ENCODE measurements at regions not wholly inside any gene's neighbourhood (a gene's known extent, or its start where the extent isn't known, plus 50 kb on each side); places are given as distances from the start of the nearest gene placed in this dataset.
"Not testable (repeated sequence)": the region's sequence is repeated elsewhere in the genome, so short reads cannot be mapped to it uniquely, and the experiment has no call there.

DNA sequence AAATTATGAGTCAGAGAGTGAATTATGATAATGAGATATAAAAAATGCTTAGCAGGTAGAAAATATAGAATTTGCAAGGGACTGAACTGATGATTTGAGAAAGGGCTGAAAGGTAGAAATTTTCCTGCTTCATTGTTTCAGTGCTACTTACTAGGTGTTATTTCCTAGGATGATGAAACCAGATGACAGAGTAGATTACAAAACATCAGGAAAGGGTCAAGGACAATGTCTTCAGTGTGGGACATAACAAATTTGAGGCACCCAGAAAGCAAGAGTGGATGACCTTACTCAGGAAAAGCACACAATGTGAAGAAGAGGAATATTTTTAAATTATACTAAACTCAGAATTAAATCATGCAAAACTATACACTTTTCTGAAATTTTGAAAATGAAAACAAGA is 102.1 kb downstream of the SHCBP1 start:
- DNase-seq (ENCODE audit: low read depth): no peak

DNA sequence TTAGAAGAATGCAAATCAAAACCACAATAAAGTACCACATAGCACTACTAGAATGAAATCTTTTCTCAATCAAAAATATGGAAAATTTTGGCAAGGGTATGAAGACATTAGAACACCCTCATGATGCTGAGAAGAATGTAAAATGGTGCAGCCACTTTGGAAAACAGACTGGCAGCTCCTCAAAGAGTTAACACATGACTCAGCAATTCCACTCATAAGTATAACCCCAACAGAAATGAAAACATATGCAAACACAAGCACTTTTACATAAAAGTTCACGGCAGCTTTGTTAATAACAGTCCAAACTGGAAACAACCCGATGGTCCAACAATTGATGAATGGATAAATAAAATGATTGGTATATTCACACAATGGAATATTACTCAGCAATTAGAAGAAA is 124.5 kb downstream of the SHCBP1 start:
- no peak for DNase-seq (ENCODE audit: low read depth)

GRCh38 chr16:46482895-46483294 is 138.3 kb downstream of the SHCBP1 start:
- DNase-seq (ENCODE audit: low read depth): no peak

DNA sequence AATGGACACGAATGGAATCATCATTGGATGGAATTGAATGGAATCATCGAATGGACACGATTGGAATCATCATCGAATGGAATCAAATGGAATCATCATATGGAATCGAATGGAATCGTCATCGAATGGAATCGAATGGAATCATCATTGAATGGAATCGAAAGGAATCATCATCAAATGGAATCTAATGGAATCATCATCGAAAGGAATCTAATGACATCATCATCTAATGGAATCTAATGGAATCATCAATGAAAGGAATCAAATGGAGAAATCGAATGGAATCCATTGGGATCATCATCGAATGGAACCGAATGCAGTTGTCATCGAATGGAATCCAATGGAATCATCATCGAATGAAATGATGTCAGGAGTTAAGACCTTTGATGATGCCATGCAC is 154.9 kb downstream of the SHCBP1 start:
- DNase-seq (ENCODE audit: low read depth): no peak

DNA sequence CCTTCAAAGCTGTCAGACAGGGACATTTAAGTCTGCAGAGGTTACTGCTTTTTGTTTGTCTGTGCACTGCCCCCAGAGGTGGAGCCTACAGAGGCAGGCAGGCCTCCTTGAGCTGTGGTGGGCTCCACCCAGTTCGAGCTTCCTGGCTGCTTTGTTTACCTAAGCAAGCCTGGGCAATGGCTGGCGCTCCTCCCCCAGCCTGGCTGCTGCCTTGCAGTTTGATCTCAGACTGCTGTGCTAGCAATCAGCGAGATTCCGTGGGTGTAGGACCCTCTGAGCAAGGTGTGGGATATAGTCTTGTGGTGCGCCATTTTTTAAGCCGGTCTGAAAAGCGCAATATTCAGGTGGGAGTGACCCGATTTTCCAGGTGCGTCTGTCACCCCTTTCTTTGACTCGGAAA is 166.4 kb downstream of the SHCBP1 start:
- DNase-seq (ENCODE audit: low read depth): not testable (repeated sequence)

- DNase-seq (ENCODE audit: low read depth): no peak
Measured at GRCh38 chr16:46428108-46429061, 192.8 kb downstream of the SHCBP1 start.

DNA sequence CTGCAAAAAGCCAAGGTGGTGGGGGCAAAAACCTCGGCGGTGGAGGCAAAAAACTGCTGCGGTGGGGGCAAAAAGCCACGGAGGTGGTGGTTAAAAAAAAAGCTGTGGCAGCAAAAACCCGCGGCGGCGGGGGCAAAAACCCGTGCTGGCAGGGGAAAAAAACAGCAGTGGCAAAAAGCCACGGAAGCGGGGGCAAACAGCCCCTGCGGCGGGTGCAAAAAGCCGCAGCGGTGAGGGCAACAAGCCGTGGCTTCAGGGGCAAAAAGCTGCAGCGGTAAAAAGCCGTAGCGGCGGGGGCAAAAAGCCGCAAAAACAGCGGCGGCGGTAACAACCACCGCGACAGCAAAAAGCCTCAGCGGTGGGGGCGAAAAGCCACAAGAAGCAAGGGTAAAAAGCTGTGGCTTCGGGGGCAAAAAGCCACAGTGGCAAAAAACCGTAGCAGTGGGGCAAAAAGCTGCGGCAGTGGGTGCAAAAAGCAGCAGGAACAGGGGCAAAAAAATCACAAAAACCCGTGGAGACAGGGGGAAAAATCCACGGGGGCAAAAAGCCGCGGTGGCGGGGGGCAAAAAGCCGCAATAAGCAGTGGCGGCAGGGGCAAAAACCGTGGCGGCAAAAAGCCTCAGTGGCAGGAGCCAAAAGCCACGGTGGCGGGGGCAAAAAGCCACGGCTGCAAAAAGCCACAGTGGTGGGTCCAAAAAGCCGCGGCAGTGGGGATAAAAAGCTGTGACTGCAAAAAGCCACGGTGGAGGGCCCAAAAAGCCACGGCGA is 193.7 kb downstream of the SHCBP1 start:
- DNase-seq (ENCODE audit: low read depth): no peak

DNA sequence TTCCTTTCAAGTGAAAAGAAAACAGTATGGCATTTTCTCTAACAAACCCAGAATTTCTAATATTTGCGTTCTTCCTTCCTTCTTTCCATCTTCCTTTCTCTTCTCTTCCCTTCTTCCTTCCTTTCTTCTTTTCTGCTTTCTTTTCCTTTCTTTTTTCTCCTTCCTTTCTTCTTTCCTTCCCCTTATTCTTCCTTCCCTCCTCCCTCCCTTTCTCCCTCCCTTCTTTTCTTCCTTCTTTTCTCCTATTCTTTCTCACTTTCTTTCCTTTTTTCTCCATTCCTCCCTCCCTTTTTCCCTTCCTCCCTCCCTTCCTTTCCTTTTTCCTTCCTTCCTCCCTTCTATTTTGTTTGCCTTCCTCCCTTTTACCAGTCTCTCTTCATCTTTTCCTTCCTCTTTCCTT is 194.8 kb downstream of the SHCBP1 start:
- no peak for DNase-seq (ENCODE audit: low read depth)

GRCh38 chr16:46404028-46404427 is 217.2 kb downstream of the SHCBP1 start:
- DNase-seq (ENCODE audit: low read depth): no peak

- DNase-seq (ENCODE audit: low read depth): not testable (repeated sequence)
Measured at GRCh38 chr16:46398559-46398958, 222.6 kb downstream of the SHCBP1 start.

- DNase-seq (ENCODE audit: low read depth): not testable (repeated sequence)
Measured at GRCh38 chr16:46396883-46397270, 224.3 kb downstream of the SHCBP1 start.

DNA sequence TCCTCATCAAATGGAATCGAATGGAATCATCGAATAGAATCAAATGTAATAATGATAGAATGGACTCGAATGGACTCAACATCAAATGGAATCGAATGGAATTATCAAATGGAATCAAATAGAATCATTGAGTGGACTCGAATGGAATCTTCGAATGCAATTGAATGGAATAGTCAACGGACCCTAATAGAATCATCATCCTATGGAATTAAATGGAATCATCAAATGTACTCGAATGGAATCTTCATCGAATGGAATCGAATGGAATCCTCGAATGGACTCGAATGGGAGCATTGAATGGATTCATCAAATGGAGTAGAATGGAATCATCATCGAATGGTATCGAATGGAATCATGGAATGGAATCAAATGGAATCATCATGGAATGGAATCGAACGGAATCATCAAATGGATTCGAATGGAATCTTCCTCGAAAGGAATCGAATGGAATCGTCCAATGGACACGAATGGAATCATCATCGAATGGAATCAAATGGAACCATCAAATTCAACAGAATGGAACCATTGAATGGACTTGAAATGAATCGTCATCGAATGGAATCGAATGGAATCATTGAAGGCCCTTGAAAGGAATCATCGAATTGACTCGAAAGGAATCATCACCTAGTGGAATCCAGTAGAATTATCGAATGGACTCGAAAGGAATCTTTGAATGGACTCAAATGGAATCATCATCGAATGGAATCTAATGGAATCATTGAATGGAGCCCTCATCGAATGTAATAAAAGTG is 224.9 kb downstream of the SHCBP1 start:
- DNase-seq (ENCODE audit: low read depth): not testable (repeated sequence)

DNA sequence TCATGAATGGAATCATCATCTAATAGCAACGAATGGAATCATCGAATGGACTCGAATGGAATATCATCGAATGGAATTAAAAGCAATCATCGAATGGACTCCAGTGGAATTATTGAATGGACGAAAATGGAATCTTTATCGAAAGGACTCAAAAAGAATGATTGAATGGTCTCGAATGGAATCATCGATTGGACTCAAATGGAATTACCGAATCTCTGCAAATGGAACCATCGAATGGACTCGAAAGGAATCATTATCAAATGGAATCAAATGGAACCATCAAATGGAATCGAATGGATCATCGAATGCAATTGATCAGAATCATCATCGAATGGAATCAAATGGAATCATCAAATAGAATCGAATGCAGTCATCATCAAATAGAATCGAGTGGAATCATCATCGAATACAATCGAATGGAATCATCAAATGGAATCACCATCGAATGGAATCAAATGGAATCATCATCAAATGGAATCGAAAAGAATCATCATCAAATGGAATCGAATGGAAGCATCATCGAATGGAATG is 225.7 kb downstream of the SHCBP1 start:
- not testable (repeated sequence) for DNase-seq (ENCODE audit: low read depth)

- not testable (repeated sequence) for DNase-seq (ENCODE audit: low read depth)
Measured at GRCh38 chr16:46394963-46395362, 226.2 kb downstream of the SHCBP1 start.

- DNase-seq (ENCODE audit: low read depth): not testable (repeated sequence)
Measured at GRCh38 chr16:46394149-46394548, 227.0 kb downstream of the SHCBP1 start.

GRCh38 chr16:46392930-46393722 is 228.1 kb downstream of the SHCBP1 start:
- DNase-seq (ENCODE audit: low read depth): not testable (repeated sequence)

GRCh38 chr16:46390660-46391462 is 230.3 kb downstream of the SHCBP1 start:
- not testable (repeated sequence) for DNase-seq (ENCODE audit: low read depth)

DNA sequence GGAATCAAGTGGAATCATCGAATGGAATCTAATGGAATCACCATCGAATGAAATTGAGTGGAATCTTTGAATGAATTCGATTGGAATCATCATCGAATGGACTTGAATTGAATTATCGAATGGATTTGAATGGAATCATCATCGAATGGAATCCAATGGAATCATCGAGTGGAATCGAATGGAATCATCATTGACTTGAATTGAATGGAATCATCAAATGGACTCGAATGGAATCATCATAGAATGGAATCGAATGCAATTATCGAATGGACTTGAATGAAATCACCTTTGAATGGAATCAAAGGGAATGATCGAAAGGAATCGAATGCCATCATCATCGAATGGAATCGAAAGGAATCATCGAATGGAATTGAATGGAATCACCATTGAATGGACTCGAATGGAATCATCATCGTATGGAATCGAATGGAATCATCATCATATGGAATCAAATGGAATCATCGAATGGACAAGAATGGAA is 231.6 kb downstream of the SHCBP1 start:
- DNase-seq (ENCODE audit: low read depth): peak; percentile 42

GRCh38 chr16:46388939-46389491 is 232.2 kb downstream of the SHCBP1 start:
- not testable (repeated sequence) for DNase-seq (ENCODE audit: low read depth)

DNA sequence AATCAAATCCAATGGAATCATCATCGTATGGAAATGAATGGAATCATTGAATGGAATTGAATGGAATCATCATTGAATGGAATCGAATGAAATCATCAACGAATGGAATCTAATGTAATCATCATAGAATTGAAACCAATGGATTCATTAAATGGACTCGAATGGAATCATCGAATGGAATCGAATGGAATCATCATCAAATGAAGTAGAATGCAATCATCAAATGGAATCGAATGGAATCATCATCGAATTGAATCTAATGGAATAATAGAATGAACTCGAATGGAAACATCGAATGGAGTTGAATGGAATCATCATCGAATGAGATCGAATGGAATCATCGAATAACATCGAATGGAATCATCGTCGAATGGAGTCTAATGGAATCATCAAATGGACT is 232.8 kb downstream of the SHCBP1 start:
- DNase-seq (ENCODE audit: low read depth): not testable (repeated sequence)
